ENCODE measurements at regions not wholly inside any gene's neighbourhood (a gene's known extent, or its start where the extent isn't known, plus 50 kb on each side); places are given as distances from the start of the nearest gene placed in this dataset.

GRCh38 chr22:48362721-48363404 is 1464.8 kb downstream of the BRD1 start:
- TF ChIP-seq CTCF (IDR thresholded peaks at IDR 0.05 in 2 of 3, conservative IDR thresholded peaks at IDR 0.05 in 1 of 3; ENCODE audit: borderline replicate concordance in 1 of 3, insufficient read depth in 1 of 3, low read depth in 2 of 3, low read length in 2 of 3) (no peak), JUND (IDR thresholded peaks at IDR 0.05) (no peak), RAD21 (IDR thresholded peaks at IDR 0.05; ENCODE audit: low read depth) (no peak), ZBTB33 (IDR thresholded peaks at IDR 0.05; ENCODE audit: extremely low read depth, insufficient replicate concordance, low read length) (no peak), EZH2 (IDR thresholded peaks at IDR 0.05) (no peak), SP1 (IDR thresholded peaks at IDR 0.05; ENCODE audit: low read depth) (no peak), CEBPB (IDR thresholded peaks at IDR 0.05; ENCODE audit: low read depth) (no peak)
